HepG2 (cell line): ENCODE measurements at regions not wholly inside any gene's neighbourhood (a gene's known extent, or its start where the extent isn't known, plus 50 kb on each side); places are given as distances from the start of the nearest gene placed in this dataset.

Source experiments
- BRCA1 ChIP-seq: sonication (generic); formaldehyde crosslinking; IDR thresholded peaks from 2 replicates; pipeline ENCODE4 v1.4.0; 2020; ENCODE audit warnings: missing genetic modification reagents
- CERS6 ChIP-seq: sonication (generic); formaldehyde crosslinking; IDR thresholded peaks from 2 replicates; pipeline ENCODE4 v1.5.0; 2020; ENCODE audit warnings: missing genetic modification reagents
- ELF4 ChIP-seq: sonication (generic); formaldehyde crosslinking; IDR thresholded peaks from 2 replicates; pipeline ENCODE4 v1.5.0; 2020; ENCODE audit warnings: missing genetic modification reagents, mild to moderate bottlenecking, moderate library complexity, borderline replicate concordance
- GLI4 ChIP-seq: sonication (generic); formaldehyde crosslinking; IDR thresholded peaks from 2 replicates; pipeline ENCODE4 v1.5.1; 2020; ENCODE audit warnings: missing genetic modification reagents, mild to moderate bottlenecking, moderate library complexity, borderline replicate concordance
- JUND ChIP-seq: sonication (generic); formaldehyde crosslinking; IDR thresholded peaks from 2 replicates; pipeline ENCODE4 v1.8.0; 2022; ENCODE audit warnings: mild to moderate bottlenecking, missing genetic modification reagents
- MEIS1 ChIP-seq: sonication (generic); formaldehyde crosslinking; IDR thresholded peaks from 2 replicates; pipeline ENCODE4 v1.9.0; 2021; ENCODE audit warnings: mild to moderate bottlenecking, missing genetic modification reagents, moderate library complexity, borderline replicate concordance
- MIXL1 ChIP-seq: IDR thresholded peaks from 2 replicates; pipeline ENCODE4 v1.6.1; 2016
- PLRG1 ChIP-seq: fragments of 450-650 bp; conservative IDR thresholded peaks from 2 replicates; pipeline ENCODE4 v1.6.1; 2016
- RFXAP ChIP-seq: sonication (generic); formaldehyde crosslinking; IDR thresholded peaks from 2 replicates; pipeline ENCODE4 v1.4.0; 2020; ENCODE audit warnings: missing genetic modification reagents, borderline replicate concordance
- SAFB2 ChIP-seq: sonication (generic); formaldehyde crosslinking; IDR thresholded peaks from 2 replicates; pipeline ENCODE4 v1.5.1; 2020; ENCODE audit warnings: missing genetic modification reagents, low read depth, mild to moderate bottlenecking, borderline replicate concordance
- SALL2 ChIP-seq: sonication (generic); formaldehyde crosslinking; IDR thresholded peaks from 2 replicates; pipeline ENCODE4 v1.8.1; 2023; ENCODE audit warnings: mild to moderate bottlenecking, missing genetic modification reagents, inconsistent platforms
- SNAPC5 ChIP-seq: sonication (generic); formaldehyde crosslinking; IDR thresholded peaks from 2 replicates; pipeline ENCODE4 v1.8.1; 2023; ENCODE audit warnings: mild to moderate bottlenecking, missing genetic modification reagents, borderline replicate concordance
- SPEN ChIP-seq: sonication (generic); formaldehyde crosslinking; IDR thresholded peaks from 2 replicates; pipeline ENCODE4 v1.5.1; 2020; ENCODE audit warnings: low read depth, mild to moderate bottlenecking, missing genetic modification reagents
- SRSF4 ChIP-seq: fragments of 200-400 bp; formaldehyde crosslinking; IDR thresholded peaks from one replicate; pipeline ENCODE4 v1.6.1; 2018; ENCODE audit warnings: mild to moderate bottlenecking, low read depth, low read length, moderate library complexity; ENCODE audit not compliant: poor library complexity, severe bottlenecking
- STAG1 ChIP-seq: sonication (generic); formaldehyde crosslinking; IDR thresholded peaks from 2 replicates; pipeline ENCODE4 v1.4.0; 2020; ENCODE audit warnings: missing genetic modification reagents
- TCF7L2 ChIP-seq: IDR thresholded peaks from 2 replicates; pipeline ENCODE4 v1.6.1; 2011; ENCODE audit warnings: mild to moderate bottlenecking, low read depth, low read length, moderate library complexity
- ZBTB34 ChIP-seq: sonication (generic); formaldehyde crosslinking; IDR thresholded peaks from 2 replicates; pipeline ENCODE4 v1.8.0; 2022; ENCODE audit warnings: mild to moderate bottlenecking, missing genetic modification reagents
- ZBTB43 ChIP-seq: sonication (generic); formaldehyde crosslinking; conservative IDR thresholded peaks from 2 replicates; pipeline ENCODE4 v1.4.0; 2020; ENCODE audit warnings: missing genetic modification reagents
- ZNF3 ChIP-seq: IDR thresholded peaks from 2 replicates; pipeline ENCODE4 v1.7.0; 2017; ENCODE audit warnings: inconsistent platforms
- ZNF326 ChIP-seq: sonication (generic); formaldehyde crosslinking; IDR thresholded peaks from 2 replicates; pipeline ENCODE4 v1.4.0; 2020; ENCODE audit warnings: missing genetic modification reagents, borderline replicate concordance
- ZNF496 ChIP-seq: sonication (generic); formaldehyde crosslinking; IDR thresholded peaks from 2 replicates; pipeline ENCODE4 v1.8.1; 2023; ENCODE audit warnings: mild to moderate bottlenecking, moderate library complexity, missing genetic modification reagents; ENCODE audit not compliant: insufficient replicate concordance
- ZNF766 ChIP-seq: sonication (generic); formaldehyde crosslinking; IDR thresholded peaks from 2 replicates; pipeline ENCODE4 v1.5.0; 2020; ENCODE audit warnings: missing genetic modification reagents, borderline replicate concordance
- ZSCAN12 ChIP-seq: sonication (generic); formaldehyde crosslinking; IDR thresholded peaks from 2 replicates; pipeline ENCODE4 v1.9.0; 2021; ENCODE audit warnings: mild to moderate bottlenecking, missing genetic modification reagents
- ZXDC ChIP-seq: sonication (generic); formaldehyde crosslinking; IDR thresholded peaks from 2 replicates; pipeline ENCODE4 v1.5.0; 2020; ENCODE audit warnings: mild to moderate bottlenecking, missing genetic modification reagents

GRCh38 chr2:111522231-111522768 is 361.7 kb downstream of the ANAPC1 start (continued):
- TF ChIP-seq ZXDC (CRISPR knock-in tag) (peak; percentile 68; the same call in 1 of the 2 replicates), CERS6 (no peak), GLI4 (CRISPR knock-in tag) (no peak), ZBTB34 (CRISPR knock-in tag) (0 out of 2 replicates have a peak, but pooled peaks have one; percentile 21), MEIS1 (CRISPR knock-in tag) (no peak; the same call in 1 of the 2 replicates), STAG1 (no peak), ELF4 (no peak), SALL2 (CRISPR knock-in tag) (no peak), ZNF496 (CRISPR knock-in tag) (no peak), ZBTB43 (no peak), ZNF3 (CRISPR knock-in tag) (no peak), SAFB2 (CRISPR knock-in tag) (no peak), JUND (no peak), MIXL1 (CRISPR knock-in tag) (no peak), ZSCAN12 (CRISPR knock-in tag) (no peak), BRCA1 (CRISPR knock-in tag) (no peak), RFXAP (CRISPR knock-in tag) (no peak), ZNF326 (no peak), SNAPC5 (no peak), TCF7L2 (no peak), SRSF4 (no peak), SPEN (CRISPR knock-in tag) (no peak), PLRG1 (no peak), ZNF766 (no peak)
